GM21786 (cell line): ENCODE measurements at regions not wholly inside any gene's neighbourhood (a gene's known extent, or its start where the extent isn't known, plus 50 kb on each side); places are given as distances from the start of the nearest gene placed in this dataset.

Source experiments
- ATAC-seq: cut with Tn5 transposase; IDR thresholded peaks from one replicate; pipeline ENCODE4 v1.9.1; 2021; ENCODE audit not compliant: unreplicated experiment

DNA sequence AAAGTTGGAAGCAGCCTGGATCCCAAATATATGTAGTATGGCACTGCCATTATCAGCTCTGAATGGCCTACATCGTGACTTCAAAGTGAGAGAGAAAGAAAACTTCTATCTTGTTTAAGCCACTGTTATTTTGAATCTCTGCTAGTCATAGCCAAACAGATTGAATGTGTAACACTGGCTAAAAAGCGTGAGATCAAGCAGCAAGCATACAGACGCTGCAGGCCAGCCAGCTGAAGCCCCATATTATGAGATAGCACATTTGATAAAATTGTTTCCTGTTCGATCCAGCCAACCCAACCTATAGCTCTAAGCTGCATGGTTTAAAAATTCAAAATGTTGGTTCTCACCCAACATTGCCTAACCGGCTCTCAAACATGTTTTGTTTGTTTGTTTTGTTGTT lies 95.0 kb downstream of the DUSP6 start:
- no peak for ATAC-seq

DNA sequence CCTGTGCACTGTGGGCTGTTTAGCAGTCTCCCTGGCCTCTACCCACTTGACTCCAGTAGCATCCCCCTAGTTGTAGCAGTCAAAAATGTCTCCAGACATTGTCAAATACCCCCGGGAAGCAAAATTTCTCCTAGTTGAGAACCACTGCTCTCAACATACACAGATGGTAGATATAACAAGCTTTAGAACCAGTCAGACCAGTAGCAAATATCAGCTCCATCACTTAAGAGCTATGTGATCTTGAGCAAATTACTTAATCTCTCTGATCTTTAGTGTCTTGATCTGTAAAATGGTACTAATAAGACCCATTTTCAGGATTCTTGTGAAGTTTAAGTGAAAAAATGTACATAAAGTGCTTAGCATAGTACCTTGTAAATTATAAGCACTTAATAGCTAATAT lies 96.2 kb downstream of the DUSP6 start:
- ATAC-seq: no peak

DNA sequence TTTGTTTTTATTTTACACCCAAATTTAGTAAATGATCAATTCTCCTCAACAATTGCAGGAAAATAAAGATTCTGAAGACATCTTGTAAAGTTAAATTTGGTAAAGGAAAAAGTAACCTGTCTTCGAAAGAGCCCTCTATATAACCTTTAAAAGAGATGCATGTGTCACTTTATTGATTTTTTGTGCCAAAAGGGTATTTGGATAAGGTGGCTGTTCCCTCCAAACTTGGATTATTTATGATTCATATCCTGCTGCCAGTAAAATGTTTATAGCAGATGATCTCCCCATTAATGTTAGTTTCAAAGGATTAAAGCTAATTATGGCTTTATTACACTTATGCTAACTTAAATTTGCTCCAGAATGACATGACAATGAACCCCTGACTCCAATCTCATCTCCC lies 98.8 kb downstream of the DUSP6 start:
- ATAC-seq: no peak

DNA sequence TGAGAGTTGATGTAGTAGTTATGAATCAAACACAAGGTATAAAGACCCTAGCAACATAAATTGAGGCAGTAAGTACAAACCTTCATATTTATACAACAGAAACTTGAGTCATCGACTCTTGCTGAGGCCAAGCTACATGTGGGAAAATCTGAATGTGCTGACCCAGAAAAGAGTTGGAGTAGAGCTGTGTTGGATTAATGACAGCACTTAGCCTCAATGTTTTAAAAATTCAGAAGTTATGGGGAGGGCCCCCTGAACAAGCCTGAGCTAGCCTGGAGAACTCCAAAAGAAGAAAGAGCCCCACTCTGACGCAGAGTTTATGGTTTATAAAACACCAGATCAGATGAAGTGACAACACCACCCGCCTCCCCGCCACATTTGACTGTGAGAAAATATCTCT lies 100.0 kb downstream of the DUSP6 start:
- no peak for ATAC-seq

DNA sequence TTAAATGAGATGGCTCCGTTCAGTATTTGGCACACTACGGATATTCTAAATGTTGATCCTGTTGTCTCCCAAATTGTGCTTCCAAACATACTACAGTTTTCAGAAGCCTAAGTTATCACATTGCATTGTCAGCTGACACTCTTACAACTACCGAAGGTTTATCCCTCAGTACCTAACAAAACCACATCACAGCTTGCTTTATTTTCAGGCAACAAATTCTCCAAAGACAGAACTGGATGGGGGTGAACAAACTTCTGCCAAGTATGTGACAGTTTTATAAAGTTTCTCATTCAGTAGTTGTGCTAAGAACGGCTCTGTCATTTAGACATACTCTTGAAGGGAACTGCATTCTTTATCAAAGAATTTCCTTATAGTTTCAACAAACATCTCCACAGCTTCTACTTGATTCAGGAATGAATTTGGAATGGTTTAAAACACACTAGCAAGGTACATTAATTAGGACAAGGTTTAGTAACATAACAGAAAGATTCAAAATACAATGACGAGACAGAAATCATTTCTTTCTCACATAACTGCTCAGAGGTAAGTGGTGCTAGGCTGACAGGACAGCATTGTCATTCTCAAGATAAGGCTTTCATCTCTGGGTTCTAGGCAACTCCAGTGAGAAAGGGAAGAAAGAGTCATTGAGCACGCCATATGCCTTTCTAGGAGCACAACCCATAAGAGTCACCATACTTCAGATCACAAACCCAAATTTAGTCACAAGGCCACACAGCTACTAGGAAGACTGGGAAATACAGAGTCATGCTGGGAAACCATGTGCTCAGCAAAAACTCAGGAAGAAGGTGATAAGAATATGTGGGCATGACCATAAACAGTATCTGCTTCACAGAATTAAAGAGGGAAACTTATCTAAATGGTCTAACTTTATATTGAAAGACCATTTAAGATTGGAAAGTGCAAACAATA lies 100.7 kb downstream of the DUSP6 start:
- ATAC-seq: no peak

DNA sequence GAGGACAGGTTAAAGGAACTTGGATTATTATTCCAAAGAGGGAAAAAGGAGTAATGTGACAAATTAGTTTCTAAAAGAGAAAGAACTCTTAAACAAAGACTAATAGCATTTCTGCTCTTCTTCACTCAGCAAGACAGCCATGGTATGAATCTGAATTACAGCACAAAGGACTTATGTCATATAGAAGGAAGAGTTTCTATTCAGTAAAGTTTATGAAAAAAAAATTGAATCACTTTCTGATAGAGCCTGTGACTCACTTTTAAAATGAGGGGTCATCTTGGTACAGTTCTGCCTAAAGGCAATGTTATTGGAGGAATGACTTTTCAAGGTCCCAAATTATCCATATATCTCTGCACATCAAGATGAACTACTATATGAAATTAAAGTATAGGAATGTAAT lies 101.7 kb downstream of the DUSP6 start:
- no peak for ATAC-seq

DNA sequence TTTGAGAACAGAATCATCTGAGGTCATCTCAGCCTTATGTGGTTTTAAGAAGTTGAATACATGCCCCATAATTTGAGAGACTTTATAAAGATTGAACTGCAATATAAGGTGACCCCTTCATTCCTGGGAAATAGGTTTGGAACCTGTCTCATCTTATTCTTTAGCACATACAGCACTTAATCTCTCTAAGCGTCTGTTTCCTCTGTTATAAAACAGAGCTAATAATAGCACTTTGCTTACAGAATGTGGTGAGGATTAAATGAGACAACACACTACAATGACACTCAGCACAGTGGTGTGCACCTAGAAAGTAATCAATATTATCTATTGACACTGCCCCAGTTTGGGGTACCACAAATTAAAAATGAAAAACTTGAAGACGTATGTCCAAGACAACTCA lies 102.1 kb downstream of the DUSP6 start:
- no peak for ATAC-seq

DNA sequence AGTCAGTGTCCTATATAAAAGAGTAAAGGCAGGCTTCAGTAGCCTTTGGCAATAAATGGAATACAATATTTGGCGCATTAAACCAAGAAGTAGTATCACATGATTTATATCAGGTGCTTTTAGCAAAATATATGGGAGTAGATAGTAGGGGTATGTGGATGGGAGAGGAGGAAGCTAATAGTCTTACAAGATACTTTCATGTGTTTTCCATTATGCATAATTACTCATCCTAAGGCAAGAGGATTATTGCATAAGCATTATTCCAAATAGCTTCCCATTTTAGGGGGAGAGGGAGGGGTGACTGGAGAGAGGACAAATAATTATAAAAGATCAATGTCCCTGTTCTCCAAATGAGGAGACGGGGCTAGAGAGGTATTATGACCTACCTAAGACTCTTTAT lies 104.3 kb downstream of the DUSP6 start:
- ATAC-seq: no peak

DNA sequence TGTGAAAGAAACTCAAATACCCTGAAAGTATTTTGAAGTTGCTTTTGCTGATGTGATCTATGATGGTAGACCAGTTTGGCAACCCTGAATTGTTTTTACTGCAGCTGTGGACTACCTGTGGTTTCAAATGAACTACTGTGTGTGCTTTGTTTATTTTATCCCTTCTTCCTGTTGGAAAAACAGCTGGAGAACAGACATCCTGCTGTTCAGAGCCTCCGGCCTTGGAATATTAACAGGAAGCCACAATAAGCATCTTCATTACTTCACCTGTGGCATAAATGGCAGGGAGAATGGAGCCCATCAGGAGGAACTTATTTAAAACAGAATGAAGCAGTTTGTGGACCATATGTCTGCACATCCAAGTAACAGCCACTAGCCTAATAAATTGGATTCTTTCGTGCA lies 104.8 kb downstream of the DUSP6 start:
- no peak for ATAC-seq

DNA sequence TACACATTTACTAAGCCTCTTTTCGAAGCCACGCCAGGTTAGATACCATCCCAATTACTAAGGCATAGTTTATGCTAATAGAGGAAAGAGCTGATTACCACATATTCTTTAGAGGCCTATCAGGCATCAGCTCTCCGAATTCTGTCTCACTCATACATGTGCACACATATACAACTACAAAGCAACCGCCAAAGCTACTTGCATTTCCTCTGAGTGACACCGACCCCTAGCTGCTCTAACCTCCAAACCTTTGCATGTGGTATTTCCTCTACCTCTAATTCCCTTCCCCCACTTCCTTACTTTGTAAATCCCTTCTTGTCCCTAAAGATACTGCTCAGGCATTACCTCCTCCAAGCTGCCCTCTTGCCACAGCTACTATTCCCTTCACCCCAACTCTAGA lies 107.2 kb downstream of the DUSP6 start:
- no peak for ATAC-seq

DNA sequence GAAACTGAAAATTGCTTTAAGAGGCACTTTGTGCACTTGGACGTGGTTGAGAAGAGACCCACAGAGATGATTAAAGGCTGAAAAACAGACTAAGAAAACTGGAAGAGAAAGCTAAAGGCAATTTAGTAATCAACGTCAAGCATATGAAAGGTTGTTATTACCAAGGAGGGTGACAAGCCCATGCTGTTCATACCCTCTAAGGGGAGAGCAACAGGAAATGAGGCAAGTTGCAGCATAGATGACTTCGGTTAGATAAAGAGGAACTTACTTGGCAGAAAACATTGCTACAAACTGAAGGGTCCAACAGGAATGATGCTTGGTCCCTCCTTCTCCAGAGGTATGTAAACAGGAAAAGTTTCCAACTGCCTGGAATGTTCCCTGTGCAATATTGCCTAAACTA lies 107.8 kb downstream of the DUSP6 start:
- no peak for ATAC-seq

DNA sequence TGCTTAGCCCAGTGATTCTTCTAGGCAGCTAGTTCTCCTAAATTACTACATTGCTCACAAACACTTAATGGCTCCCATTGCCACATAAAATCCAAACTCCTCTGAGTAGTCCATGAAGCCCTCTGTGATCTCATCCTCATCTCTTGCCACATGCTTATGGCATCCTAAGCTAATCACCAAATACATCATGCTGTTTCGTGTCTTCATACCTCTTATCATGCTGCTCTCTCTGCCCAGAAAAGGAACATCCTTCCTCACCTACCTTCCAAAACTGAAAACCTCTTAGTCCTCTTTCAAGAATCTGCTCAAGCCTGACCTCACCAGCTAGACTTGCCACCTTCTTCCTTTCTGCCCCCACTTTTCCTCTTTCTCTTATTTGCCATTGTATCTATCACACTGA lies 108.5 kb downstream of the DUSP6 start:
- ATAC-seq: no peak

DNA sequence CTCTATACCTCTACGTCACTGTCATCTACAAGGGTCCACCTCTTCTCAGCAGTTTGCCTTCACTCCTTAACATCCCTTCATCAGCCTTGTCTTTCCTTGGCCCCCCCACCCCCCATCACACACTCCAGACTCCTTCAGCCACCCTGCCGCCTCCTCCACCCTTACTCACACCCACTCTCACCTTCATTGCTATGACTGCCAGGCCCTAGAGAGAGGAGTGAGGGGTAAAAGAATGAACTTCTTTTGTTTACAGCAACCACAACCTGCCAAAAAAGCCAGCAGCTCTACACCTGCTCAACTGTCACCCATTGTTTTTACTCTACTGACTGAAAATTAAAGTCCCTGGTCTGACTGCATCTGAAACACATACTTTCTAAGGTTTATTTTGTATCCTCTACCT lies 112.8 kb downstream of the DUSP6 start:
- no peak for ATAC-seq

DNA sequence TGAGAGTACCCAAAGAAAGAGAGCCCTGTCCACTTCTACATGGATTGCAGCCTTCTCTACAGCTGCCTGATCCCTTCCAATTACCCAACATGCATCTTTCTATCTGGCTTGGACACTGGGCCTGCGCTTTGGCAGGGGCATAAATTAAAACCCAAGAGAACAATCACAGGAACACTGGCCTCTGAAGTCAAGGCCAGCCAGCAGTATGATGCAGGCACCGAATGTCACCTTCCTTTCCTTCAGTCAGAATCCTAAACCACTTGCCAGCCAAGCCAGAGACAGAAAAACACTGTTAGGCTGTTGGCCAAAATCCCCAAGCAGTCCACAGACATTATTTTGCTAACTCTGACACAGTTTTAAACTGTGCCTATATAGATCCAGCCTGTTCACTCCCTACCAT lies 113.7 kb downstream of the DUSP6 start:
- ATAC-seq: no peak

DNA sequence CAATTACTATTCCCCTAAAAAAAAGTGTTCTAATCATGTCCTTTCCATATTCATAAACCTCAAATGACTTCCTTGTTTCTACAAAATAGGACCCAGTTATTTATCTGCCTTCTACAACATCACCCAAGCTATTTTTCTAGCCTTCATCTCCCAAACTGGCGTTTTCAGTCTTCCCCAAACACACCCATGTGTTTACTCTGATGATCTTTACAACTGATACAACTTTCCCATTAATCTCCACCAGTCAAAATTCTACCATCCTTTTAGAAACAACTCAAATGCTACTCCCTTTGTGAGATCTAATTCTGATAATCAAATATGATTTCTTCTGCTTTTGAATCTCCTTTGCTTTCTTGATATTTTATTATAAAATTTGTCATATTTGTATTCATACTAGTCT lies 114.5 kb downstream of the DUSP6 start:
- no peak for ATAC-seq

DNA sequence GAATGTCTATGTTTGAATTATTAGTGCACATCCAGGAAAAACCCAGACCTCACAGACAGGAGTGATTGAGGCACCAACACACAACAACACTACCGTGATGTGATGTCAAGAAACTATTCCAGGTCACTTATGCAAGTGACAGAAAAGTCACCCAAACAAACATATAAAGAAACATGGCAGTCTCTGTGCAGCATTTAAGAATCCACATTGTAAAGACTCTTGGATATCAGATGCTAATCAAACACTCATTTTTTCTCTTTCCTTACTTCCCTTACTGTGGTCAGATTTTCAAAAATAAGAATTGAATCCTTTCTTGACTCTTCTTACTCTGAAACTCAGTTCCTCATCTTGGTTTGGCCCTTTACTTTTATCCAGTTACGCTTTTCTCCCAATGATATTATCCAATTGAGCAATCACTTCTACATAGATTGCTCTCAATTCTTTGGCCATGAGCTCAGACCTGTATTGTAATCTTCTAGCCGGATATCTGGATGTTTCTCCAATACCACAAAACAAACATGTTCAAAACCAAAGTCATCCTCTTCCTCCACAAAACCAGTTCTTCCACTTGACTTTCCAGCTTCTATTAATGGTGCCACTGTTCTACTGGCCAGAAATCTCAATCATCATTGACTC lies 115.4 kb downstream of the DUSP6 start:
- no peak for ATAC-seq

DNA sequence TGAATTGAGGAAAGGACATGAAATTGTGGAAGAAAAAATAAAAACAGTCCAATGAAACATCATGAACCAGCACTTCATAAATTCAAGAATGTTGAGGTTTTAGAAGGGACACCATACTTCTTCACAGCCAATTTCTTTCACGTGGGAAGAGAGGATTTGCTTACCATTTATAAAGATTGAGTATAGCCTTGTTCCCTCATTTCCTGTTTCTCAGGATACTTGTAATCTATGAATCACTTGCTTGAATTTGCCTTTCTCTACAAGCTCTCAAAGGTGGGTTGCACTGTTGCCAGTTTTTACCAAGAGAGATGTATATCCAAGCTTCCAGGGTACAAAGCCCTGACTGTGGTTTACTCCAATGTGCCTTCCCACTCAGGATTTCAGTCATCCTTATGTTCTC lies 116.1 kb downstream of the DUSP6 start:
- ATAC-seq: no peak

DNA sequence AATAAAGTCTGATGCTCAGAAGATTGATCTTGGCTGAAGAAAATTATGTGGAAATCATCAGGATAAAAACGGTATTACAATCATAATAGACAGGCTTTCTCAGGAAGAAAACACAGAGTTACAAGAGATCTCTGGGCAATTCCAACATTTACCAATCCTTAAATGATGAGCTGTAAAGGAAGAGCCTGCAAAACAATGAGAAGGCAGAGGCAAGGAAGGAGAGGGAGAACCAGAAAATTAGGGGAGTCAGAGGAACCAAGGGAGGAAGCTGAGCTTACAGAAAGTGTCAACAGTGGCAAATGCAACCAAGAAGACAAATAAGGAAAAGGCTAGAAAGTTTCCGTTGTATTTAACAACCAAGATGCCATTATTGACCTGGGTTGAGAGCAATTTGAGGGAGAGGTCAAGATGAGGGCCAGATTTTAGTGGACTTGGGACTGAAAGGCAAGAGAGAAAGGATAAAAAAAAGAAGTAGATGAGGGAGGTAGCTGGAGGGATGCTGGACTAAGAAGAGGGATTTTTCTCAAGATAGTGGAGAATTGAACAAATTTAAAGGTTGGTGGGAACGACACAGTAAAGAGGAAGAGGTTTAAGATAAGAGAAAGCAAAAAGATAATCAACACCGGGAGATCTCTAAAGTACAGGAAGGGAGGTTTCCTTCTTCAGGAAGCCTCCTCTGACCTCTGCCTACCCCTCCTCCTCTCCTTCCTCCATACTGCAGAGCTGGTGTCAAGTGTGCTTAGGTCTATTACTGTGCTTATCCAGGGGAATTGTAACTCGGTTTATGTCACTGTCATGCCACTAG lies 116.9 kb downstream of the DUSP6 start:
- ATAC-seq: no peak

DNA sequence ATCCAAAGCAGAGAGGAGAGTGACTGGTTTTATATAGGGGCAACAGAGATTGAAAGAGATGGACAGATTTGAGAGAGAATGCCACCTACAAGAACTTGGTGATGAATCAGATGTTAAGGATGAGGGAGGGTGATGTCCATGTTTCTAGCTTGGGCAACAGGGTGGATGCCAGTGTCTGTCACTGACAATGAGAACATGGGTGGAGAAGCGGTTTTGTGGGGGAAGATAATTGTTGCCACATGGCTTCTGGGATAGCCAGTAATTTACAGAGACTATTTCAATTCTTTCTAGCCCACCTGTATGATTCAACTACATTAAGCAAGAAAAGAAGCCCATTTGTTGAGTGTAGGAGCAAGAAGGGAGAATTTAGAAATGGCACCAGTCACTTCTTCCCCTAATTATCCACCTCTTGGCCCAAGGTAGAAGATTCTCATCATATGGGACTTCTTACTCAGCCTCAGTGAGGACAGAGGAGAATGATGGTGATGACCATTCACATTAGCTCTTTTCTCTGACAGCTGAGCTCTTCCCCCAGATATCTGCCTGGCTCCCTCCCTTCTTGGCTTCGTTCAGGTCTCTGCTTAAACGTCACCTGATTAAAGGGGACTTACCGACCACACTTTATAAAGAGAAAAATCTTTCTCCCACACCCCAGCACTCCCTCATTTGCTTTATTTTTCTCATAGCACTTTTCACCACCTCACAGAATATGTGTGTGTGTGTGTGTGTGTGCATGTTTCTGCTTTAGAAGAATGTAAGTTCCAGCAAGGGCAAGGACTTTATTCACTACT lies 117.8 kb downstream of the DUSP6 start:
- ATAC-seq: no peak

DNA sequence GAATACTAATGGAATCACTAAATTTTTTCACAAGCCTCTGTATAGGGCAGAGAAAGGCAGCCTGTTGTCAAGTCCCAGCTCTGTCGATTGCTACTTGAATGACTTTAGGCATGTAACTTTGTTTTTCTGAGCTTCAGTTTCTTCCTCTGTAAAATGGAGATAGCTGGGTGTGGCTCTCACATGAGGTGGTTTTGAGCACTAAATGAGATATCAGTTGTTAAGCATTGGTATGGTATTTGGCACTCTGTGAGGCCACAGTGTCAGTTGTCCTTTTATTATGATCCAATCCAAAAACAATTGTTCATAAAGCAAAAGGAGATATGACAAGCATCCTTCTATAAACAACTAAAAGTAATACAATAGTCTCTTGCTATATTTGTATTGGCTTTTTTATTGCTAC lies 120.6 kb downstream of the DUSP6 start:
- ATAC-seq: no peak
